Skeletal muscle satellite cell (primary cell): ENCODE measurements at regions not wholly inside any gene's neighbourhood (a gene's known extent, or its start where the extent isn't known, plus 50 kb on each side); places are given as distances from the start of the nearest gene placed in this dataset.

Source experiments
- H3K27me3 ChIP-seq: 2 replicates; pipeline ENCODE4 v1.7.0; 2013; ENCODE audit warnings: low read length; ENCODE audit not compliant: control insufficient read depth, insufficient read depth
- H3K36me3 ChIP-seq: 2 replicates; pipeline ENCODE4 v1.7.0; 2013; ENCODE audit warnings: mild to moderate bottlenecking, control low read depth, low read length; ENCODE audit not compliant: insufficient read depth
- H3K4me1 ChIP-seq: 2 replicates; pipeline ENCODE4 v1.7.0; 2013; ENCODE audit warnings: low read length; ENCODE audit not compliant: control insufficient read depth, insufficient read depth
- H3K4me2 ChIP-seq: 2 replicates; pipeline ENCODE4 v1.7.0; 2013; ENCODE audit warnings: mild to moderate bottlenecking, low read length
- H3K4me3 ChIP-seq: 2 replicates; pipeline ENCODE4 v1.7.0; 2013; ENCODE audit warnings: low read length
- H3K9ac ChIP-seq: 2 replicates; pipeline ENCODE4 v1.7.0; 2013; ENCODE audit warnings: mild to moderate bottlenecking, low read depth, low read length, moderate library complexity
- H3K9me3 ChIP-seq: replicated peaks from 2 replicates; pipeline ENCODE4 v1.7.0; 2013; ENCODE audit warnings: mild to moderate bottlenecking, control low read depth, low read length

DNA sequence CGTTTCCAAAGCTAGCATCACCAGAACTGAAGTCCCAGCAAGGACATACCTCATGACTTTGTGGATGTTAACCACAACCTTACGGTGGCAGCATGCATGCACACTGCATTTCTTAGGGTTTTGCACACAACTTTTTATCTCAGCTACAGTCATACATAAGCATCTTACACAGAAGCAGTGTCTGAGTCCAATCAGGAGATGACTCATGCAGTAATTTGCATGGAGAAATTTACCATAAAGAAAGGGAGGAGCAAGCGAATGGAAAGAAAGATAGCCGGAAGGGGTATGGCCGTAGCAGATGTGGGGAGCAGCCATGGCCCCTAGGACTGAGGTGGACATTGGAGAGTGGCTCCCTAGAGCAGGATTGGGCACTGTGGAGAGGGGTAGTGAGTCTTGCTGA lies 522.5 kb downstream of the GALR1 start:
- H3K36me3 ChIP-seq, result no peaks in the 10 kb centered on the region
- no peak overlapping the region for H3K4me3 ChIP-seq
- no peak overlapping the region for H3K9ac ChIP-seq
- H3K4me1 ChIP-seq, result no peaks in the 10 kb centered on the region
- peaks cover 11% of the 10 kb centered on the region for H3K9me3 ChIP-seq
- no peaks in the 10 kb centered on the region for H3K27me3 ChIP-seq
- no peak overlapping the region for H3K4me2 ChIP-seq

DNA sequence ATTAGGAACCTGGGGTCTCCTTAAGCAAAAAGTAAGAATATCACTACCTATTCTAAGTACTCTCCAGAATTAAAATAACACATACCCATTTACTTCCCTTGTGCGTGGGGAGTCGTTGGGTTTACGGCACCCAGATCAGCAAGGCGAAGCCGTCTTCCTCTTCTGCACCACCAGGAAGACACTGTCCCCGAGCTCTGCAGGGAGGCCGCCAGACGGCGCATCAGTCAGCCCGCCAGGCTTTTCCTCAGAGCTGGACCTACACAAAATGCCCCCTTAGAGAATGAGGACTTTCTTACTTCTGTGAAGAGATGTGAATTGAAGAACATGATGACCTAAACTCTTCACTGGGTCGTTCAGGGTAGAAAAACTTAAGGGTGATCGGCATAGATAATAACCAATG lies 526.5 kb downstream of the GALR1 start:
- Histone ChIP-seq H3K4me2 (no peak overlapping the region), H3K9ac (no peak overlapping the region), H3K4me1 (no peaks in the 10 kb centered on the region), H3K36me3 (no peaks in the 10 kb centered on the region), H3K4me3 (no peak overlapping the region), H3K27me3 (no peaks in the 10 kb centered on the region), H3K9me3 (peaks cover 13% of the 10 kb centered on the region)

DNA sequence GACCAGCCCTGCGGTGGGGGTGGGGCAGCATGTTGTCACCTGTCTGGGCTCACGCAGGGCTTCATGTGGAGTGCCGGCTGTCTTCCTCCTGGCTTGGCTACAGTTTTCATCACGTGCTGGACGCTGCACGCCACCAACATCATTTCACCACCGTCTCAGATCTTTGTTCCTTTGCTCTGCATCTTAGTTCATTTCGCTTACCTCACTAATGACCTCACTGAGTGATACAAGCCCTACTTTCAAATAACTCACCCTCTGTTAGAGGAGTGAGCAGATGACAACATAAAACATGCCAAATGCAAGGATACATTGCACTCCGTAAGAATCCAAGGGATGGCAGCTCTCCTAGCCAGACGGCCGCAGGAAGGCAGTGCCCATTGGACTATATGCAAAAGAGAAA lies 527.5 kb downstream of the GALR1 start:
- no peak overlapping the region for H3K4me3 ChIP-seq
- peaks cover 13% of the 10 kb centered on the region for H3K9me3 ChIP-seq
- no peaks in the 10 kb centered on the region for H3K36me3 ChIP-seq
- no peak overlapping the region for H3K9ac ChIP-seq
- no peak overlapping the region for H3K4me2 ChIP-seq
- no peaks in the 10 kb centered on the region for H3K27me3 ChIP-seq
- no peaks in the 10 kb centered on the region for H3K4me1 ChIP-seq

DNA sequence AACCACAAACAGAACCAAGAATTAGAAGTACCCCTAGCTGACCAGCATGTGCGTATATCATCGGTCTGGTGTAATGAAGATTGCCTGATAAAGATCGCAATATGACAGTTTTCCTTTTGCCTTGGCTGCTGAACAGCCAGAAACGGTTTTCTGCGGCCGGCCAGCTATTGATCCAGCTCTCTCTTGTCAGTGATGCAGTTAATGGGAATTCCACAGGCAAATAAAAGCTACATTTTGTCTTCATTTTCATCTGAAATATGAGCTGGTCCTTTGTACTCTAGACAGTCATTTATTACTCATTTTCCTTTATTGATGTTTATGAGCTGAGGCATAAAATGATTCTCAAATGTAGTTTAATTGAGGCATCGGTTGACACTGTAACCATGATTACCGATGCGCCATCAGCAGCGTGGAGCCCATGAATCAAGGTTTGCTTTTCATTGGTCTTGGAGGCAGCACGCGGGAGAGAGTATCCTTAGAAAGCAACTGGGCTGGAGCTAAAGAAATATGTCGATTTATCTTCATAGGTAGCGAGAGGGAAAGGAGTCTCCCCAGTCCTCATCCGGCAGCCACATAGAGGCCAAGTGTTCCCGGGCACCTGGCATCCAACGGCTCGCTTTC lies 535.2 kb downstream of the GALR1 start:
- no peak overlapping the region for H3K4me3 ChIP-seq
- no peaks in the 10 kb centered on the region for H3K4me1 ChIP-seq
- H3K9ac ChIP-seq, result no peak overlapping the region
- peaks cover 5% of the 10 kb centered on the region for H3K9me3 ChIP-seq
- H3K27me3 ChIP-seq, result no peaks in the 10 kb centered on the region
- H3K4me2 ChIP-seq, result no peak overlapping the region
- no peaks in the 10 kb centered on the region for H3K36me3 ChIP-seq

DNA sequence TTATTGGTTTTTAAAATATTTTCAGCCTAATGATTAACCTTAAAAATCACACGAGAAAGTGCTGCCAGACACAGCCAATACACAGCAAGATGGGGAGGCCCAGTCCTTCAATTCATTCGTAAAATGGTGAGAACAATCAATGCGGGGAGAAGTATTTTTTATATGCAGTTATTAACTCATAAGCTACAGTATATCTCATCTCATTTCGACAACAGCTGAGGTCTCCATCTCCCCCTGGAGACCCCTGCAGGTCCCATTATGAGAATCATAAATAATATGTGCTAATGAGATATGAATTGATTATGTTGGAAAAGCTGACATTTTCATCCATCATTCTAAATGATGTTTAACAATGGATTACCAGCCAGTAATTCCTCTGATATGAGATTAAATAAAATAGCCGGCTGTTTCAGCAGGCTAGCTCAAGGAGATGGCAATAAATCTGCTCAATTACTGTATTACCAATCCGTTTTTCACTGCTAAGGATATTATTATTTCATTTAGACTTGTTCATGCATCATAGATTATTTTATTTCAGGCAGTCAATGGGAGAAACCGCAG lies 535.8 kb downstream of the GALR1 start:
- H3K27me3 ChIP-seq, result no peaks in the 10 kb centered on the region
- no peak overlapping the region for H3K4me2 ChIP-seq
- H3K9me3 ChIP-seq, result peaks cover 5% of the 10 kb centered on the region
- H3K4me3 ChIP-seq, result no peak overlapping the region
- no peak overlapping the region for H3K9ac ChIP-seq
- no peaks in the 10 kb centered on the region for H3K36me3 ChIP-seq
- H3K4me1 ChIP-seq, result no peaks in the 10 kb centered on the region

DNA sequence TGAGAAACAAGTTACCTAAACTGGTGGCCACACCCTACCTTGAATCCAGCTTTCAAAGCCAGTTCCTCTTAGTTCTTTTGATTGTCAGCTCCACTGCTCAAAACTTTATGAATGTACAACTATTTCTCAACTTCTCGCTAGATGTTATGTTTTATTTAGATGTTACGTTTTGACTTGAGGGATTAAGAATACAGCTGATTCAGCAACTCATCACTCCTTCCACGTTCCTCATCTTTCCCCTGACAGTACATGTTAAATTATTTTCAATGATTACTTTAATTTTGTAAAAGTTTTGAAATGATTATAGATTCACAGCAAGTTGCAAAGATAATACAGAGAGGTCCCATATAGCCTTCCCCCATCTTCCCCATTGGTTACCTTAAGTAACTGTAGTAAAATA lies 553.4 kb downstream of the GALR1 start:
- H3K4me3 ChIP-seq, result no peak overlapping the region
- no peak overlapping the region for H3K9ac ChIP-seq
- H3K4me1 ChIP-seq, result no peaks in the 10 kb centered on the region
- peaks cover 7% of the 10 kb centered on the region for H3K9me3 ChIP-seq
- H3K36me3 ChIP-seq, result no peaks in the 10 kb centered on the region
- no peak overlapping the region for H3K4me2 ChIP-seq
- H3K27me3 ChIP-seq, result no peaks in the 10 kb centered on the region

DNA sequence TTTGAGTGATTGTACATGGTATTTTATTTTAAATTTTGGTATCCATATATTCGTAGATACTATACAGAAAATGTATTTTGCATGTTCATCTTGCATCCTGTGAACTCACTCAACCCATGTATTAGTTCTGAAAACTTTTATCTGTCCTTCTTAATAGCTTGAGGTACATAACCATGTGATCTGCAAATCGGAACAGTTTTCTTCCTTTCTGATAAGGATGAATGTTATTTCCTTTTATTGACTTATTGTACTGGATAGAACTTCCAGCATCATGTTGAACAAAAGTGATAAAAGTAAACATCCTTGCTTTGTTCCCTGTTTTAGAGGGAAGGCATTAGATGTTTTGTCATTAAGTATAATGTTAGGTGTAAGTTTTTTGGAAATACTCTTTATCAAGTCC lies 554.7 kb downstream of the GALR1 start:
- no peak overlapping the region for H3K4me3 ChIP-seq
- peaks cover 7% of the 10 kb centered on the region for H3K9me3 ChIP-seq
- H3K4me1 ChIP-seq, result no peaks in the 10 kb centered on the region
- H3K4me2 ChIP-seq, result no peak overlapping the region
- H3K36me3 ChIP-seq, result no peaks in the 10 kb centered on the region
- H3K27me3 ChIP-seq, result no peaks in the 10 kb centered on the region
- H3K9ac ChIP-seq, result no peak overlapping the region

DNA sequence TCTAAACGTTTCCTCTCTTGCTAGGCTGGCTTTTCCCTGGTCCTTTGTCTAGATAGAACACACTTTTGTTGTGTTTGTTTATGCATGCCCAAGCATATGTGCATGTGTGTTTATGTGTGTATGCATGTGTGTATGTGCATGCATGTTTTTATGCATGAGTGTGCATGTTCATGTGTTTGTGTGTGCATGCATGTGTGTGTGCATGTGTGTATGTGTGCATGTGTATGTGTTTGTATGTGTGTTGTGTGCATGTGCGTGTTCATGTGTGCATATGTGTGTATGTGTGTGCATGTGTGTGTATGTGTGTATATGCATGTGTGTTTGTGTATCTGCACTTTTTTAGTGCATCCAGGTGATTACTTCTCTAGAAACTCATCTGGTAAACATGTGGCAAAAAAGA lies 558.0 kb downstream of the GALR1 start:
- Histone ChIP-seq H3K36me3 (no peaks in the 10 kb centered on the region), H3K4me2 (no peak overlapping the region), H3K9ac (no peak overlapping the region), H3K27me3 (no peaks in the 10 kb centered on the region), H3K4me3 (no peak overlapping the region), H3K4me1 (no peaks in the 10 kb centered on the region), H3K9me3 (peaks cover 14% of the 10 kb centered on the region)

DNA sequence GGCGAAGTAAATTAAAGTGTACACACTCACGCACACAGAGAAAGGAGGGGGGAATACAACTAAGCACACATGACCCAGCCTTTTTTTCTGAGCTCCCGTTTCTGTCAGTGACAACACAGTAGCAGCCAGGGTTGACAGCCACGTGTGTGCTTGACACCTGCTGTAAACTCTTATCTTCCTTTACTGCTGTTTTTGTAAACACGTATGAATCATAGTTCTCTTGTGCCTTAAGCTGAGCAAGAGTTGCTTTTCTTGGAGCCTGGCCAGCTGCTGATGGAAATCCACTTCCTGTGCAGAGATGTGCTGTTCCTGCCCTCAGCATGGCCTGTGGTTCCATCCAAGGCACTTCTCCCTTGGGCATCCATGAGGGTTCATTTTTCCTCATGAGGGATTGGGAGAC lies 561.9 kb downstream of the GALR1 start:
- no peak overlapping the region for H3K9ac ChIP-seq
- H3K36me3 ChIP-seq, result no peaks in the 10 kb centered on the region
- no peak overlapping the region for H3K4me3 ChIP-seq
- peaks cover 14% of the 10 kb centered on the region for H3K9me3 ChIP-seq
- no peak overlapping the region for H3K4me2 ChIP-seq
- no peaks in the 10 kb centered on the region for H3K27me3 ChIP-seq
- H3K4me1 ChIP-seq, result no peaks in the 10 kb centered on the region

DNA sequence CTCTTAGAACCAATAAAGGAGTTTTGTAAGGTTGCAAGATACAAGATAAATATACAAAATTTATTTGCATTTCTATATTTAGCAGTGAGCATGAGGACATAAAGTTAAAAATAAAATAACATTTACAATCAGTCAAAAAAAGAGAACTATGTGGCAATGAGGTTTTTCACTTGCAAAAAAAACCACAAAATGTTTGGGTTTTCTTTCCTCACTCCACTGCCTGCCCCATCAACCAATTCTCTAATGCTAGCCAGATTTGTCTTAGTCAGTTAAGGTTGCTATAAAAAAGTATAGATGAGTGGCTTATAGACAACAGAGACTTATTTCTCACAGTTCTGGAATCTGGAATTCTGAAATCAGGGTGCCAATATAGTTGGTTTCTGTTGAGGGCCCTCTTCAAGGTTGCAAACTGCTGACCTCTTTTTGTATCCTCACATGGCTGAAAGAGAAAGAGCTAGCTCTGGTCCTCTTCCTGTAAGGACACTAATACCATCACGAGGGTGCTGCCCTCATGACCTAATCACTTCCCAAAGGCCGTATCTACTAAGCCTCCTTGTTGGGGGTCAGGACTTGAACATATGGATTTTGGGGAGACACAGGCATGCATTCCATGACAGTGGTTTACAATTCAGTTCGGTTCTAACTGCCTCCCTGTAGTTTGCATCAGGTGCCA lies 566.2 kb downstream of the GALR1 start:
- no peaks in the 10 kb centered on the region for H3K36me3 ChIP-seq
- no peaks in the 10 kb centered on the region for H3K27me3 ChIP-seq
- H3K9ac ChIP-seq, result no peak overlapping the region
- no peak overlapping the region for H3K4me3 ChIP-seq
- H3K4me1 ChIP-seq, result no peaks in the 10 kb centered on the region
- no peaks in the 10 kb centered on the region for H3K9me3 ChIP-seq
- H3K4me2 ChIP-seq, result no peak overlapping the region

DNA sequence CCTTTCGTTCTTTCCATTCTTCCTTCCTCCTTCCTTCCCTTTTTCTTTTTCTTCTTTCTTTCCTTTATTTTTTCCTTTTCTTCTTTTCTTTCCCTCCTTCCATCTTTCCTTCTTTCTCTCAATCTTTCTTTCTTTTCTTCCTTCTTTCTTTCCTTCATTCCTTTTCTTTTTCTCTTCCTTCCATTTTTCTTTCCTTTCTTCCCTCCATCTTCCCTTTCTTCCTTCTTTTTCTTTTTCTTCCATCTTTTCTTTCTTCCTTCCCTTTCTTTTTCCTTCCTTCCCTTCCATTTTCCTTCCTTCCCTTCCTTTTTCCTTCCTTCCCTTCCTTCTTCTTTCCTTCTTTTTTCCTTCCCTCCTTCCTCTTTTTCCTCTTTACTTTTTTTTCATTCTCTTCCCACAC lies 568.7 kb downstream of the GALR1 start:
- Histone ChIP-seq H3K4me1 (no peaks in the 10 kb centered on the region), H3K27me3 (no peaks in the 10 kb centered on the region), H3K4me3 (no peak overlapping the region), H3K36me3 (no peaks in the 10 kb centered on the region), H3K4me2 (no peak overlapping the region), H3K9ac (no peak overlapping the region), H3K9me3 (no peaks in the 10 kb centered on the region)

DNA sequence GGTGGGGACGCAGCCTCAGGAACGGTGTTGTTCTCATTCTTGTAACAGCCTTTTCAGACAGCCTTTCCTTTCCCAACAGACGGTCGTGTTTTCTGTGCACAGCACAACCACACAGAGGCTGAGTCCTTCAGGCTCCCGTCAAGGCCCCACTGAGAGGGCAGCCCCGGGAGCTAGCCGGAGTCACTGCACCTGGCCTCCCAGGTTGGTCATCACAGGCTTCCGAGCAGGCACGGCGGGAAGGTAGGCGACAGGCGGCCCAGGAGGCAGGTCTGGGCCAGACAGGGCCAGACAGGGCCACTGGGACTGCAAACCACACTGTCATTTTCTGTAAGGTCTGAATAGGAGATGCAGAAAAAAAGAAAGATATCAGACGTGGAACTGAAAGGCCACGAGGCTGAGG lies 570.8 kb downstream of the GALR1 start:
- Histone ChIP-seq H3K4me1 (no peaks in the 10 kb centered on the region), H3K9me3 (peaks cover 5% of the 10 kb centered on the region), H3K4me2 (no peak overlapping the region), H3K4me3 (no peak overlapping the region), H3K36me3 (no peaks in the 10 kb centered on the region), H3K9ac (no peak overlapping the region), H3K27me3 (no peaks in the 10 kb centered on the region)
